Tibial nerve (tissue), 4 donors: ENCODE measurements at regions not wholly inside any gene's neighbourhood (a gene's known extent, or its start where the extent isn't known, plus 50 kb on each side); places are given as distances from the start of the nearest gene placed in this dataset.
"Not testable (repeated sequence)": the region's sequence is repeated elsewhere in the genome, so short reads cannot be mapped to it uniquely, and the experiment has no call there.

ENCODE experiments used
- DNase-seq, 2 donors: peaks; one replicate each; pipeline ENCODE4 v3.0.0-alpha.2; 2019; ENCODE audit warnings: low spot score in 2 of 2
- H3K27ac ChIP-seq, 4 donors: fragments of 200-600 bp; sonication (generic) in 3 of 4; one replicate each; pipeline ENCODE4 v1.5.1; 2017 to 2019; ENCODE audit warnings: mild to moderate bottlenecking in 1 of 4
- H3K27me3 ChIP-seq, 2 donors: fragments of 200-600 bp; sonication (generic) in 1 of 2; one replicate each; pipeline versions ENCODE4 v1.5.1 to v1.6.0; 2017 to 2019
- H3K36me3 ChIP-seq, 3 donors: fragments of 200-600 bp; sonication (generic); one replicate each; pipeline ENCODE4 v1.5.1; 2018 to 2019
- H3K4me1 ChIP-seq, 4 donors: fragments of 200-600 bp; sonication (generic) in 3 of 4; one replicate each; pipeline ENCODE4 v1.5.1; 2017 to 2019
- H3K4me3 ChIP-seq, 4 donors: fragments of 200-600 bp; sonication (generic) in 3 of 4; one replicate each; pipeline ENCODE4 v1.5.1; 2017 to 2019; ENCODE audit warnings: mild to moderate bottlenecking in 1 of 4, moderate library complexity in 1 of 4
- H3K9me3 ChIP-seq, 4 donors: fragments of 200-600 bp; sonication (generic) in 3 of 4; one replicate each; pipeline ENCODE4 v1.5.1; 2017 to 2019
- EP300 ChIP-seq, 2 donors: sonication (generic); formaldehyde crosslinking; IDR thresholded peaks; one replicate each; pipeline ENCODE4 v1.6.1; 2017; ENCODE audit warnings: antibody characterized with exemption in 2 of 2, mild to moderate bottlenecking in 1 of 2
- POLR2A ChIP-seq, 2 donors: fragments of 450-650 bp; IDR thresholded peaks; one replicate each; pipeline ENCODE4 v1.6.1; 2017; ENCODE audit warnings: antibody characterized with exemption in 2 of 2, mild to moderate bottlenecking in 2 of 2, moderate library complexity in 2 of 2
- WGBS, 2 donors: methylation state at CpG; one replicate each; pipeline ENCODE4 v1.1.5; 2018; 5-methylcytosine and 5-hydroxymethylcytosine counted together
- TF ChIP-seq, protein P1 (sequence below), 5 experiments: fragments of 200-600 bp in 3 of 5; fragments of 450-650 bp in 2 of 5; sonication (generic) in 3 of 5; IDR thresholded peaks; one replicate each; pipeline ENCODE4 v1.5.1; 2016 to 2019; ENCODE audit warnings: antibody characterized with exemption in 5 of 5, mild to moderate bottlenecking in 3 of 5, moderate library complexity in 2 of 5

- WGBS, 2 donors, result 50 to 55% methylated on average over 3 of the region's 3 CpGs
- Histone ChIP-seq H3K4me3 (no peak overlapping the region), H3K36me3 (no peaks in the 10 kb centered on the region), H3K4me1 (no peaks in the 10 kb centered on the region), H3K9me3 (peaks cover 0 to 3% (median 0%) of the 10 kb centered on the region in 4 donors), H3K27ac (no peak overlapping the region), H3K27me3 (no peaks in the 10 kb centered on the region)
- TF ChIP-seq POLR2A (IDR thresholded peaks at IDR 0.05) (no peak), EP300 (IDR thresholded peaks at IDR 0.05) (no peak)
- TF ChIP-seq, protein P1, sequence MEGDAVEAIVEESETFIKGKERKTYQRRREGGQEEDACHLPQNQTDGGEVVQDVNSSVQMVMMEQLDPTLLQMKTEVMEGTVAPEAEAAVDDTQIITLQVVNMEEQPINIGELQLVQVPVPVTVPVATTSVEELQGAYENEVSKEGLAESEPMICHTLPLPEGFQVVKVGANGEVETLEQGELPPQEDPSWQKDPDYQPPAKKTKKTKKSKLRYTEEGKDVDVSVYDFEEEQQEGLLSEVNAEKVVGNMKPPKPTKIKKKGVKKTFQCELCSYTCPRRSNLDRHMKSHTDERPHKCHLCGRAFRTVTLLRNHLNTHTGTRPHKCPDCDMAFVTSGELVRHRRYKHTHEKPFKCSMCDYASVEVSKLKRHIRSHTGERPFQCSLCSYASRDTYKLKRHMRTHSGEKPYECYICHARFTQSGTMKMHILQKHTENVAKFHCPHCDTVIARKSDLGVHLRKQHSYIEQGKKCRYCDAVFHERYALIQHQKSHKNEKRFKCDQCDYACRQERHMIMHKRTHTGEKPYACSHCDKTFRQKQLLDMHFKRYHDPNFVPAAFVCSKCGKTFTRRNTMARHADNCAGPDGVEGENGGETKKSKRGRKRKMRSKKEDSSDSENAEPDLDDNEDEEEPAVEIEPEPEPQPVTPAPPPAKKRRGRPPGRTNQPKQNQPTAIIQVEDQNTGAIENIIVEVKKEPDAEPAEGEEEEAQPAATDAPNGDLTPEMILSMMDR (IDR thresholded peaks at IDR 0.05), result no peak
- no peak for DNase-seq
Observed at GRCh38 chr4:18419780-18420179, 398.2 kb upstream of the LCORL start.

GRCh38 chr4:18418195-18418898, 396.8 kb upstream of the LCORL start:
- H3K36me3 ChIP-seq, DNase-seq, H3K27me3 ChIP-seq, H3K4me3 ChIP-seq, H3K4me1 ChIP-seq, H3K9me3 ChIP-seq, H3K27ac ChIP-seq: not testable (repeated sequence)
- WGBS, 2 donors, result 89 to 98% methylated on average over 33 to 36 of the region's 51 CpGs

- H3K27ac ChIP-seq, DNase-seq, H3K36me3 ChIP-seq, H3K9me3 ChIP-seq, H3K27me3 ChIP-seq, H3K4me1 ChIP-seq, H3K4me3 ChIP-seq: not testable (repeated sequence)
- WGBS, 2 donors, result 92% methylated on average over 15 of the region's 15 CpGs
Observed at GRCh38 chr4:18417651-18418050, 396.1 kb upstream of the LCORL start.

DNA sequence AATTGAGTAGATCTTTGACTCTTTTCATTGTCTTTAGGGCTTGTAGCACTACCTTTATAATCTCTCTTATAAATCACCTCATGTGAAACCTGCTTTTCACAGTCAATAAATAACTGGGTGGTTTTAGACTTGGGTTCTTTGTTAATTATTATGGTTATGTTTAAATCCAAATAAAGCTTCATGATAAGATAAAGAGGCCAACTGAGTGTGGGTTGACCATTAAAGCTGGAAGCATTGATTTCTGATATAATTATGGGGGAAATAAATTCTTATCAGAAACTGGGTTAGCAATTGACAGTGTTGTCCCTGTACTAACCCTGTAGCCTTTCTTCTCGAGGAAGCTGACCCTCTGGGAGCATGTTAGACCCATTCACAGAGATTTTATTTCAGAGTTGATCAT, 384.7 kb upstream of the LCORL start:
- TF ChIP-seq POLR2A (IDR thresholded peaks at IDR 0.05), result no peak
- WGBS, 2 donors, result 52 to 75% methylated on average over 1 of the region's 1 CpG
- Histone ChIP-seq H3K4me3 (no peak overlapping the region), H3K27me3 (no peaks in the 10 kb centered on the region), H3K4me1 (no peaks in the 10 kb centered on the region), H3K36me3 (no peaks in the 10 kb centered on the region), H3K9me3 (no peaks in the 10 kb centered on the region), H3K27ac (no peak overlapping the region)
- no peak for DNase-seq

DNA sequence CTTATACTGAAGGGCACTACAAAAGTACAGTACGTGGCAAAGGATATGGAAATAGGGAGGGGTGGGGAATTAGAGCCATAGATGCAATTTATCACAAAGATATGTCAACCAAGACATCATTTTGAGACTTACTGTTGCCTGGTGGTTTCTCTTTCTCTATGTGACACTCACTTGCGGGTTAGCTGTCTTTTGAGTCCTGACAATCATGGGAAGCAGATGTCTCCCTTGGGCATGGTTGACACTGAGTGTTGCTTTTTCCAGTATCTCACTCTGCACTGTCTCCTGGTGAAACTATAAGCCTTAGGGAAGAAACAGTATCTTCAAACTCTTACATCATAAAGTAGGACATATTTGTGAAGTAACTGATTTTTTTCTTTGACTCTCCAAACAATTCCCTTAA, 383.5 kb upstream of the LCORL start:
- no peak for DNase-seq

DNA sequence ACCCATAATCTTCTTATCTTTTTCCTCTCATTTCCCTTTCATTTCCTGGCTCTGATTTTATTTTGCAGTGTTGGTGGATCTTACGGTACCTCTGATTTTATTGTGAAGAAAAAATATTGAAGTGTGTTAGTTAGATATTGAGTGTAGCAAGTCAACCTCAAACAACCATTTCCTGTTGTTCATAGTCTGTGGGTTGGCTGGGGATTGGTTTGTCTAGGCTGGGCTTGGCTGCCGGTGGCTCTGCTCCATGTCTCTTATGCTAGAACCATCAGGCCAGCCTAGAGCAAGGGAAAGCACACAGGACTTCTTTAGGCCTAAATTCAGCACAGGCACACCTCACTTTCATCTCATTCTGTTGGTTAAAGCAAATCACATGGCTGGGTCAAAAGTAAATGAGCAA, 383.1 kb upstream of the LCORL start:
- no peaks in the 10 kb centered on the region for H3K36me3 ChIP-seq
- H3K27ac ChIP-seq, result no peak overlapping the region
- H3K4me1 ChIP-seq, result no peaks in the 10 kb centered on the region
- WGBS, 2 donors, result 62 to 65% methylated on average over 2 of the region's 2 CpGs
- TF ChIP-seq EP300 (IDR thresholded peaks at IDR 0.05) (no peak), POLR2A (IDR thresholded peaks at IDR 0.05) (no peak)
- TF ChIP-seq, protein P1 (IDR thresholded peaks at IDR 0.05), result no peak
- DNase-seq, result no peak
- no peaks in the 10 kb centered on the region for H3K27me3 ChIP-seq
- H3K9me3 ChIP-seq, result no peaks in the 10 kb centered on the region
- H3K4me3 ChIP-seq, result no peak overlapping the region

More for the DNA sequence above, 383.5 kb upstream of the LCORL start:
- WGBS, 2 donors, result 70 to 82% methylated on average over 2 of the region's 2 CpGs
- Histone ChIP-seq H3K27me3 (no peaks in the 10 kb centered on the region), H3K4me3 (no peak overlapping the region), H3K36me3 (no peaks in the 10 kb centered on the region), H3K4me1 (no peaks in the 10 kb centered on the region), H3K27ac (no peak overlapping the region), H3K9me3 (no peaks in the 10 kb centered on the region)
- no peak for TF ChIP-seq POLR2A (IDR thresholded peaks at IDR 0.05)
- TF ChIP-seq EP300 (IDR thresholded peaks at IDR 0.05), result no peak
- TF ChIP-seq, protein P1 (IDR thresholded peaks at IDR 0.05), result no peak

DNA sequence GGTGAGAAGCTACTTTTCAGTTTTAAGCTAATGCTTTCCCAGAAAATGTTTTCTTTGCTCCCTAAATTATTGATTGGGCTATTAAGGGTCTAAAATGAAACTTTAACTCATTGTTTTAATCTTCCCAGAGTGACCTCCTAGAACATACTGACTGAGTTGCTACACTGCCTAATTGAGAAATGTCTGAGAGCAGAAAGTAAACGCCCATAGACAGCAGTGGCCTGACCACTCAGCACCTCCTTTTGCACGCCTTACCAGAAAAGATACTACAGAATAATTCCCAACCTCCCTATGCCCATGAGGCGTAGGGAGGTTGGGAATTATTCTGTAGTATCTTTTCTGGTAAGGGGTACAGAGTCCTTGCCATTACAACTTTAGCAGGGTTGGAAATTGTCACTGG, 381.8 kb upstream of the LCORL start:
- TF ChIP-seq POLR2A (IDR thresholded peaks at IDR 0.05) (no peak), EP300 (IDR thresholded peaks at IDR 0.05) (no peak)
- TF ChIP-seq, protein P1 (IDR thresholded peaks at IDR 0.05), result no peak
- no peaks in the 10 kb centered on the region for H3K4me1 ChIP-seq
- no peak overlapping the region for H3K4me3 ChIP-seq
- WGBS, 2 donors, result 57 to 86% methylated on average over 3 of the region's 3 CpGs
- H3K27ac ChIP-seq, result no peak overlapping the region
- no peak for DNase-seq
- no peaks in the 10 kb centered on the region for H3K27me3 ChIP-seq
- H3K36me3 ChIP-seq, result no peaks in the 10 kb centered on the region
- H3K9me3 ChIP-seq, result no peaks in the 10 kb centered on the region
